Hepatocyte (in vitro differentiated cells): ENCODE measurements at regions not wholly inside any gene's neighbourhood (a gene's known extent, or its start where the extent isn't known, plus 50 kb on each side); places are given as distances from the start of the nearest gene placed in this dataset.

Source experiments
- DNase-seq: peaks from one replicate; pipeline ENCODE4 v3.0.0-alpha.2; 2016; ENCODE audit warnings: low spot score
- H2AFZ ChIP-seq: fragments of 200-600 bp; sonication (generic); 2 replicates; pipeline ENCODE4 v1.6.0; 2016; ENCODE audit warnings: antibody characterized with exemption, mild to moderate bottlenecking
- H3K27ac ChIP-seq: fragments of 200-600 bp; sonication (generic); 2 replicates; pipeline ENCODE4 v1.5.1; 2016; ENCODE audit warnings: mild to moderate bottlenecking
- H3K27me3 ChIP-seq: fragments of 200-600 bp; sonication (generic); 2 replicates; pipeline ENCODE4 v1.6.1; 2016
- H3K36me3 ChIP-seq: fragments of 200-600 bp; sonication (generic); replicated peaks from 2 replicates; pipeline ENCODE4 v1.5.1; 2016; ENCODE audit warnings: low read depth; ENCODE audit not compliant: insufficient read depth
- H3K4me1 ChIP-seq: fragments of 200-600 bp; sonication (generic); 2 replicates; pipeline ENCODE4 v1.5.1; 2016; ENCODE audit warnings: mild to moderate bottlenecking, moderate library complexity; ENCODE audit not compliant: insufficient read depth
- H3K4me2 ChIP-seq: fragments of 200-600 bp; sonication (generic); 2 replicates; pipeline ENCODE4 v1.6.0; 2016
- H3K4me3 ChIP-seq: fragments of 200-600 bp; sonication (generic); 2 replicates; pipeline ENCODE4 v1.5.1; 2016; ENCODE audit warnings: mild to moderate bottlenecking
- H3K79me2 ChIP-seq: fragments of 200-600 bp; sonication (generic); 2 replicates; pipeline ENCODE4 v1.6.0; 2017; ENCODE audit warnings: mild to moderate bottlenecking
- H3K9me2 ChIP-seq: fragments of 200-600 bp; sonication (generic); replicated peaks from 2 replicates; pipeline ENCODE4 v1.6.0; 2017; ENCODE audit warnings: mild to moderate bottlenecking; ENCODE audit not compliant: insufficient read depth
- H3K9me3 ChIP-seq: fragments of 200-600 bp; sonication (generic); 2 replicates; pipeline ENCODE4 v1.5.1; 2016; ENCODE audit warnings: low read depth, mild to moderate bottlenecking
- H4K20me1 ChIP-seq: fragments of 200-600 bp; sonication (generic); 2 replicates; pipeline ENCODE4 v1.6.0; 2016; ENCODE audit warnings: mild to moderate bottlenecking; ENCODE audit not compliant: insufficient read depth, poor library complexity, severe bottlenecking
- CTCF ChIP-seq: fragments of 200-600 bp; sonication (generic); IDR thresholded peaks from 2 replicates; pipeline ENCODE4 v1.5.1; 2016; ENCODE audit warnings: antibody characterized with exemption, mild to moderate bottlenecking; ENCODE audit not compliant: poor library complexity
- EZH2 ChIP-seq: fragments of 200-600 bp; sonication (generic); IDR thresholded peaks from 2 replicates; pipeline ENCODE4 v1.6.1; 2016; ENCODE audit warnings: antibody characterized with exemption, mild to moderate bottlenecking, borderline replicate concordance
- EZH2phosphoT487 ChIP-seq: fragments of 200-600 bp; sonication (generic); IDR thresholded peaks from one replicate; pipeline ENCODE4 v1.6.1; 2018; ENCODE audit warnings: antibody characterized with exemption, mild to moderate bottlenecking, low read depth, moderate library complexity; ENCODE audit not compliant: unreplicated experiment, severe bottlenecking
- WGBS: methylation state at CpG from one replicate; pipeline ENCODE4 v1.1.6; 2016; ENCODE audit warnings: low lambda C conversion rate; ENCODE audit errors: missing lambda C conversion rate; 5-methylcytosine and 5-hydroxymethylcytosine counted together

DNA sequence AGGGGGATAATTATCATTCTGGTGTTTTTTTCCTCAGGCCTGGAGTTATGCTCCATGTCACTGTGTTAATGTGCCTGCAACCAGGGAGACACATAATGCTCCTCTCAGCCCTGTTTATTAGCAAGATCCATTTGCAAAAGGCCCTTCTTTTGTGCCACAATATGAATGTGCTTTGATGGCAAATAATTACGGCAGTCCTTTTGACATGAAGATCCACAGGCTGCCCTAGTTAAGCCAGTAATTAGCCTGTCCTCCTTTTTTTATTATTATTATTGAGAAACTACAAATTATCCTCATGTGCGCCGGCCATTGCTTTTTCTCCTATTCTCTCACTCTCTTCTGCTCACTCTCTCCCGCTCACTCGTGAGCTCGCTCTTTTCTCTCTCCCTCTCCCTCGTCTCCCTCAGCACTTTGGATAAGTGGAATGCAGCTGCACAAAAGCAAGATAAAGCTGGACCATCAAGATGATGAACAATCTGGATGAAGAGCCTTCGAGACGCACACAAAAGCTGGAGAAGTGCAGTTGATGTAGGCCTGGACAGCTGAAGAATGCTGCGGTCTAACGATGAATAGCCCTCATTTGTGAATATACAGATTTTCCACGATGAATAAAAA lies 762.3 kb downstream of the BCL11A start:
- Histone ChIP-seq H3K79me2 (no peaks in the 10 kb centered on the region), H4K20me1 (no peaks in the 10 kb centered on the region), H3K4me2 (no peak overlapping the region), H3K9me3 (no peaks in the 10 kb centered on the region), H3K4me3 (no peak overlapping the region), H3K9me2 (no peaks in the 10 kb centered on the region), H3K4me1 (no peaks in the 10 kb centered on the region), H3K27me3 (no peaks in the 10 kb centered on the region), H2AFZ (no peak overlapping the region), H3K27ac (no peak overlapping the region), H3K36me3 (no peaks in the 10 kb centered on the region)
- TF ChIP-seq EZH2 (no peak), CTCF (no peak), EZH2phosphoT487 (no peak)
- DNase-seq, result no peak
- 69% methylated on average over 12 of the region's 12 CpGs for WGBS

GRCh38 chr2:59790186-59791003 lies 763.1 kb downstream of the BCL11A start:
- Histone ChIP-seq H3K27ac (no peak overlapping the region), H3K36me3 (no peaks in the 10 kb centered on the region), H3K79me2 (no peaks in the 10 kb centered on the region), H2AFZ (no peak overlapping the region), H4K20me1 (no peaks in the 10 kb centered on the region), H3K4me2 (no peak overlapping the region), H3K9me3 (no peaks in the 10 kb centered on the region), H3K9me2 (no peaks in the 10 kb centered on the region), H3K4me1 (no peaks in the 10 kb centered on the region), H3K27me3 (no peaks in the 10 kb centered on the region), H3K4me3 (no peak overlapping the region)
- WGBS, result 76% methylated on average over 11 of the region's 11 CpGs
- DNase-seq, result no peak
- no peak for TF ChIP-seq EZH2
- TF ChIP-seq CTCF, result no peak
- no peak for TF ChIP-seq EZH2phosphoT487

DNA sequence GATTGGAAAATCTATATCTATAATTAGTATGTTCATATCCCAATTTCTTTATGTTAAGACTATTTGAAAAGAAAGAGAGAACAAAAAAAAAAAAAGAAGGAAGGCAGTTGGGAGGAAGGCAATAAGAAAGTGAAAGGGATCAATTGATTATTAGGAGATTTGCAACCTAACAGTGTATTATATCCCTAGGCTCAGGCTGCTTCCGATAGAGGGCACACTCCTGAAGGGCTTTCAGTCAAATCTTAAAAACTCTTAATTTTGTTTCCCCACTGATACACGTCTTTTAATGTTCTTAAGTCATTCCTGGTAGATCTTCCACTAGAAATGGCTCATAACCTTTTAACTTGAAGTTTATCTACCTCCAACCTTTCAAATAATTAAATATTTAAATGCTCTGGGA lies 763.9 kb downstream of the BCL11A start:
- Histone ChIP-seq H4K20me1 (no peaks in the 10 kb centered on the region), H3K4me3 (no peak overlapping the region), H3K79me2 (no peaks in the 10 kb centered on the region), H3K4me2 (no peak overlapping the region), H3K4me1 (no peaks in the 10 kb centered on the region), H3K36me3 (no peaks in the 10 kb centered on the region), H3K27me3 (no peaks in the 10 kb centered on the region), H2AFZ (no peak overlapping the region), H3K27ac (no peak overlapping the region), H3K9me2 (no peaks in the 10 kb centered on the region), H3K9me3 (no peaks in the 10 kb centered on the region)
- TF ChIP-seq CTCF, result no peak
- TF ChIP-seq EZH2phosphoT487, result no peak
- no peak for TF ChIP-seq EZH2
- no peak for DNase-seq
- 72% methylated on average over 2 of the region's 2 CpGs for WGBS
